Rectal smooth muscle tissue (tissue), 1 donor: ENCODE measurements at regions not wholly inside any gene's neighbourhood (a gene's known extent, or its start where the extent isn't known, plus 50 kb on each side); places are given as distances from the start of the nearest gene placed in this dataset.

Experiments
- H3K27ac ChIP-seq: one replicate; pipeline ENCODE4 v1.7.0; 2013; ENCODE audit warnings: low read depth, low read length, inconsistent platforms
- H3K27me3 ChIP-seq: one replicate; pipeline ENCODE4 v1.7.0; 2013; ENCODE audit warnings: low read length; ENCODE audit not compliant: control insufficient read depth, insufficient read depth
- H3K36me3 ChIP-seq: one replicate; pipeline ENCODE4 v1.7.0; 2013; ENCODE audit warnings: low read length; ENCODE audit not compliant: control insufficient read depth, insufficient read depth
- H3K4me1 ChIP-seq: one replicate; pipeline ENCODE4 v1.7.0; 2013; ENCODE audit warnings: low read length; ENCODE audit not compliant: control insufficient read depth, insufficient read depth
- H3K4me3 ChIP-seq: one replicate; pipeline ENCODE4 v1.7.0; 2013; ENCODE audit warnings: low read length
- H3K9ac ChIP-seq: one replicate; pipeline ENCODE4 v1.7.0; 2013; ENCODE audit warnings: low read length

DNA sequence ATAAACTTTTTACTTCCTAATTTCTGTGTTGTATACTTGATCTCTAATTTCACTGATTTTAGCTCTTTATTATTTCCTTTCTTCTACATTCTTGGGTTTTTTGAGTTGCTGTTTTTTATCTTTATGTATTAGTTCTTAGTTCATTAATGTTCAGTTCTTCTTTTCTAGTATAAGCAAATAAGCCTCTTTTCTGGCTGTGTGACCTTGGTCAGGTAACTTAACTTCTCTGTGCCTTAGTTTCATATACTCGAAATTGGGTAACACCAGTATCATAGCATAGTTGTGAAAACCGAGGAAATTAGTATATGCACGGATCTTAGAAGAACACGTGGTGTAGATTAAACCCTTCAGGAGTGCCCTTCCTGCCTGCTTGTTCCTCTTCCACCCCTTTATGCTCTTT is 130.2 kb upstream of the C1QTNF9B start:
- Histone ChIP-seq H3K27me3 (no peaks in the 10 kb centered on the region), H3K27ac (no peak overlapping the region), H3K9ac (no peak overlapping the region), H3K4me3 (no peak overlapping the region), H3K4me1 (peaks cover 4% of the 10 kb centered on the region), H3K36me3 (no peaks in the 10 kb centered on the region)

- Histone ChIP-seq H3K4me3 (no peak overlapping the region), H3K27ac (no peak overlapping the region), H3K4me1 (peaks cover 17% of the 10 kb centered on the region), H3K27me3 (no peaks in the 10 kb centered on the region), H3K36me3 (no peaks in the 10 kb centered on the region), H3K9ac (no peak overlapping the region)
Measured at GRCh38 chr13:24032252-24032651, 128.3 kb upstream of the SPATA13 start.

DNA sequence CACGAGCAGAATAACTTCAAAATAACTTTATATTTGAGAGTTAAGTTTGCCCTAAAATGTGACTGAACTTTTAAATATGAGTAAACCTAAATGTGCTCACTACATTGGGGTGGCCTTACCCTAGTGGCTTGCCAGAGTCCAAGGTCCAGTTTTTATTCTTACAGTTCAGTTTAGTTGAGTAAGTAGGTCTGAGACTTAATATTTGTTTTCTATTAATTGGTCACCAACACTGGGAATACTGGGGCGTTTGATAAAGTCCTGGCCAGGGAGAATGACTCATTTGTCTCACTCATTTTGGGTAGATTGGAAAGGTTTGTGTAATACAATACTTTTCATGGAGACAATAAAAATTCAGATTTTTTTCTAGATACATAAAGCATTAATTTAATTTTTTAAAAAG is 127.8 kb upstream of the SPATA13 start:
- H3K9ac ChIP-seq = no peak overlapping the region
- peaks cover 17% of the 10 kb centered on the region for H3K4me1 ChIP-seq
- no peaks in the 10 kb centered on the region for H3K36me3 ChIP-seq
- no peak overlapping the region for H3K27ac ChIP-seq
- no peaks in the 10 kb centered on the region for H3K27me3 ChIP-seq
- no peak overlapping the region for H3K4me3 ChIP-seq

GRCh38 chr13:24033527-24034302 is 126.8 kb upstream of the SPATA13 start:
- peak overlapping the region; percentile 5 for H3K4me3 ChIP-seq
- H3K27ac ChIP-seq = peak overlapping the region; percentile 3
- peaks cover 23% of the 10 kb centered on the region for H3K4me1 ChIP-seq
- H3K9ac ChIP-seq = no peak overlapping the region
- H3K27me3 ChIP-seq = no peaks in the 10 kb centered on the region
- H3K36me3 ChIP-seq = no peaks in the 10 kb centered on the region

DNA sequence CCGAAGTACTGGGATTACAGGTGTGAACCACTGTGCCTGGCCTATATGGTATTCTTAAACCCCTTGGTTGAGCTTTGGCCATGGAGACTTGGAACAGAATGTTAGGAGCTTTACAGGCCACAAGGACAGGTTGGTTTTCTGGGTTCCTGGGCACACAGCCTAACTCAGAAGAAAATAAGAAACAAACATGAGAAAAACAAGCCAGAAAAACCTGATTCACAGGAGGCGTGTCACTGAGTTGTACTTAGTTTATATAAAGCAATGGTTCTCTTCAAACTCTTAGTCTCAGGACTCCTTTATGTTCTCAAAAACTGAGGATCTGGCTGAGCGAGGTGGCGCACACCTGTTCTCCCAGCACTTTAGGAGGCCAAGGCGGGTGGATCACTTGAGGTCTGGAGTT is 125.1 kb upstream of the SPATA13 start:
- Histone ChIP-seq H3K9ac (no peak overlapping the region), H3K4me1 (peaks cover 28% of the 10 kb centered on the region), H3K36me3 (no peaks in the 10 kb centered on the region), H3K4me3 (no peak overlapping the region), H3K27ac (no peak overlapping the region), H3K27me3 (no peaks in the 10 kb centered on the region)

- Histone ChIP-seq H3K36me3 (no peaks in the 10 kb centered on the region), H3K4me3 (no peak overlapping the region), H3K27ac (no peak overlapping the region), H3K9ac (no peak overlapping the region), H3K27me3 (no peaks in the 10 kb centered on the region), H3K4me1 (peaks cover 28% of the 10 kb centered on the region)
Measured at GRCh38 chr13:24036115-24036514, 124.4 kb upstream of the SPATA13 start.

GRCh38 chr13:24038405-24038804 is 122.1 kb upstream of the SPATA13 start:
- H3K4me1 ChIP-seq = peaks cover 19% of the 10 kb centered on the region
- no peaks in the 10 kb centered on the region for H3K36me3 ChIP-seq
- peak overlapping the region; percentile 54 for H3K27ac ChIP-seq
- H3K27me3 ChIP-seq = no peaks in the 10 kb centered on the region
- H3K9ac ChIP-seq = no peak overlapping the region
- H3K4me3 ChIP-seq = no peak overlapping the region

GRCh38 chr13:24038841-24039330 is 121.6 kb upstream of the SPATA13 start:
- Histone ChIP-seq H3K9ac (no peak overlapping the region), H3K36me3 (no peaks in the 10 kb centered on the region), H3K27me3 (no peaks in the 10 kb centered on the region), H3K4me1 (peaks cover 15% of the 10 kb centered on the region), H3K27ac (peak overlapping the region; percentile 54), H3K4me3 (no peak overlapping the region)

- Histone ChIP-seq H3K27ac (no peak overlapping the region), H3K9ac (no peak overlapping the region), H3K36me3 (no peaks in the 10 kb centered on the region), H3K4me1 (peaks cover 10% of the 10 kb centered on the region), H3K4me3 (no peak overlapping the region), H3K27me3 (no peaks in the 10 kb centered on the region)
Measured at GRCh38 chr13:24039621-24040475, 120.7 kb upstream of the SPATA13 start.

GRCh38 chr13:24040835-24041234 is 119.7 kb upstream of the SPATA13 start:
- Histone ChIP-seq H3K4me1 (peaks cover 17% of the 10 kb centered on the region), H3K9ac (no peak overlapping the region), H3K27me3 (no peaks in the 10 kb centered on the region), H3K4me3 (no peak overlapping the region), H3K27ac (no peak overlapping the region), H3K36me3 (no peaks in the 10 kb centered on the region)

DNA sequence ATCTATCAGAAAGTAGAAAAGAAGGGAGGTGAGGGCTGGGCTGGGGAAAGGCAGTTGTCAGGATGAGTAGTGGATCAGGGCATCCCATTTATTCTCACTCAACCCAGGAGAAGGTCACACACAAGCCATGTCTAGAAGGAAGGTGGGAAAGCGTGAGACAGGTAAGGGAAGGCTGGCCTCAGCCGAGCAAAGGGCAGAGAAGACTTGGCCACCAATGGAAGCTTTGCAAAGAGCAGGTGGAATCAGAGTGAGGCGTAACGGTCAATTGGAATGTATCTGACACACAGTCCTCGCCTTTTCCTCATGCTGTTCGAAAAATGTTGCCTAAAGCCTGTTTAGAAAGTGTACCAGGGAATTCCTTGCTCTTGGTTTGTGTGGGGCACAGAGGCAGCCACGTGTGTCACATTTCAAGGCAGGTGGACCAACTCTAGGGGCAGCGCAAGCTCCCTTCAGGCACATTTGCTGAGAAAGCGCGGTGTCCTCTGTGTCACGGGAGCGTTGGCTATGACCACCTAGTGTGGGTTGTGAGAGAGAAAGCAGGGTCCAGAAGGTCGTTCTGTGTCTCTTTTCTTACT is 118.8 kb upstream of the SPATA13 start:
- Histone ChIP-seq H3K9ac (no peak overlapping the region), H3K4me1 (peaks cover 17% of the 10 kb centered on the region), H3K4me3 (no peak overlapping the region), H3K27me3 (no peaks in the 10 kb centered on the region), H3K36me3 (no peaks in the 10 kb centered on the region), H3K27ac (no peak overlapping the region)

DNA sequence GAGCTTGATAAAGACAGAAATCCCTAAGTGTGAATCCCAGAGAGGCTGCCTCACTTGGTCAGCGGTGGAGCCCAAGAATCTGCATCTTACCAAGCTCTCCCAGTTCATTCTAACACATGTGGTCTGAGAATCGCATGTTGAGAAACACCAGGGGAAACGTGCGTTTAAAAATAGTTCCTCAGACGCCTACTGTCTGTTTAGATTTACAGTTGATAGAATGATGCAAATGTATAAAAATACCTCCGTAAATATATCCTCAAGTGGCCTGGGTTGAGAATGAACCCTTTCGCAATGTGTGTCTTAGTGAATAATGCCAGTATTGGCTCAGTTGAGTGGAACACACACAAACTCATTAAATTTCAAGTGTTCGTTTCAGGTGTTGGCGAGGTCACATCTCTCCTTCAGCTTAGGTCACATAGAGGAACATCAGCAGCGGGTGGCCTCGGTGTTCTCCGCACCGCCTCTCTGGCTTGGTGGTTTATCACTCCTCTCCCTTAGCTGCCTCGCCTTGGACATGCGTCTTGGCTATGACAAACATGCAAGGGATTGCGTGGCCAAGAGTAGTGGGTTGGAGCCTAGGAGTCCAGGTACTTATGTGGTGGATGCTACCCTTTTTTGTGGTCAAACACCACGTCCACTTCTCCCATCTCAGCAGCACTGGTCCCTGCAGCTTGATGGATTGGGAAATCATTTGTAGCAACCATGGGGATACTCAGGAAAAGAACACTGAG is 117.6 kb upstream of the SPATA13 start:
- no peak overlapping the region for H3K27ac ChIP-seq
- H3K4me3 ChIP-seq = no peak overlapping the region

More for the DNA sequence above, 117.6 kb upstream of the SPATA13 start:
- peaks cover 17% of the 10 kb centered on the region for H3K4me1 ChIP-seq
- H3K36me3 ChIP-seq = no peaks in the 10 kb centered on the region
- no peaks in the 10 kb centered on the region for H3K27me3 ChIP-seq
- H3K9ac ChIP-seq = no peak overlapping the region
